Midbrain (tissue), 1 donor: ENCODE measurements at regions not wholly inside any gene's neighbourhood (a gene's known extent, or its start where the extent isn't known, plus 50 kb on each side); places are given as distances from the start of the nearest gene placed in this dataset.
A peak's percentile ranks its signal among the peaks of the same experiment; 100 is the strongest.

Source experiments
- DNase-seq: peaks from one replicate; lab custom pipeline; 2025; lab: John Stamatoyannopoulos, UW

- DNase-seq, result no peak
These were observed 621.5 kb upstream of the TBL1XR1 start for GRCh38 chr3:177818712-177819240.

- DNase-seq, result no peak
These were observed 623.5 kb upstream of the TBL1XR1 start for GRCh38 chr3:177820683-177821316.

- DNase-seq, result no peak
These were observed 625.4 kb upstream of the TBL1XR1 start for GRCh38 chr3:177822681-177823096.

- no peak for DNase-seq
These were observed 626.5 kb upstream of the TBL1XR1 start for GRCh38 chr3:177823701-177824189.

- peak; percentile 15 for DNase-seq
These were observed 627.0 kb upstream of the TBL1XR1 start for GRCh38 chr3:177824190-177824786.

GRCh38 chr3:177824841-177825240 lies 627.6 kb upstream of the TBL1XR1 start:
- no peak for DNase-seq

GRCh38 chr3:177826253-177826652 lies 629.0 kb upstream of the TBL1XR1 start:
- no peak for DNase-seq

- DNase-seq, result no peak
These were observed 630.4 kb upstream of the TBL1XR1 start for GRCh38 chr3:177827511-177828207.

GRCh38 chr3:177828208-177828565 lies 630.9 kb upstream of the TBL1XR1 start:
- DNase-seq, result no peak

GRCh38 chr3:177830411-177830849 lies 633.1 kb upstream of the TBL1XR1 start:
- peak; percentile 12 for DNase-seq

- DNase-seq, result no peak
These were observed 634.1 kb upstream of the TBL1XR1 start for GRCh38 chr3:177831361-177831760.

GRCh38 chr3:177832880-177833279 lies 635.6 kb upstream of the TBL1XR1 start:
- DNase-seq, result peak; percentile 15

GRCh38 chr3:177833332-177833731 lies 636.0 kb upstream of the TBL1XR1 start:
- no peak for DNase-seq

GRCh38 chr3:177835008-177835407 lies 637.7 kb upstream of the TBL1XR1 start:
- no peak for DNase-seq

- DNase-seq, result no peak
These were observed 638.6 kb upstream of the TBL1XR1 start for GRCh38 chr3:177835917-177836316.

- no peak for DNase-seq
These were observed 639.4 kb upstream of the TBL1XR1 start for GRCh38 chr3:177836671-177837070.

- no peak for DNase-seq
These were observed 640.8 kb upstream of the TBL1XR1 start for GRCh38 chr3:177837951-177838655.

- DNase-seq, result no peak
These were observed 641.6 kb upstream of the TBL1XR1 start for GRCh38 chr3:177838766-177839350.

- DNase-seq, result no peak
These were observed 645.0 kb upstream of the TBL1XR1 start for GRCh38 chr3:177842302-177842701.

- DNase-seq, result no peak
These were observed 645.8 kb upstream of the TBL1XR1 start for GRCh38 chr3:177842743-177843734.
